Smooth muscle cell (in vitro differentiated cells): ENCODE measurements at regions not wholly inside any gene's neighbourhood (a gene's known extent, or its start where the extent isn't known, plus 50 kb on each side); places are given as distances from the start of the nearest gene placed in this dataset.

Experiments used
- DNase-seq: peaks from one replicate; lab custom pipeline; 2025; ENCODE audit not compliant: unreplicated experiment; lab: John Stamatoyannopoulos, UW
- H2AFZ ChIP-seq: fragments of 200-600 bp; sonication (generic); 2 replicates; pipeline ENCODE4 v1.6.0; 2016; ENCODE audit warnings: antibody characterized with exemption, low read depth, mild to moderate bottlenecking
- H3F3A ChIP-seq: fragments of 200-600 bp; sonication (generic); 2 replicates; pipeline ENCODE4 v1.6.0; 2017; ENCODE audit warnings: antibody characterized with exemption, low read depth
- H3K27ac ChIP-seq: fragments of 200-600 bp; sonication (generic); 2 replicates; pipeline ENCODE4 v1.5.1; 2016; ENCODE audit warnings: low read depth, mild to moderate bottlenecking
- H3K27me3 ChIP-seq: fragments of 200-600 bp; sonication (generic); 2 replicates; pipeline ENCODE4 v1.6.1; 2016; ENCODE audit warnings: low read depth, mild to moderate bottlenecking
- H3K36me3 ChIP-seq: fragments of 200-600 bp; sonication (generic); 2 replicates; pipeline ENCODE4 v1.5.1; 2016; ENCODE audit warnings: low read depth
- H3K4me1 ChIP-seq: fragments of 200-600 bp; sonication (generic); 2 replicates; pipeline ENCODE4 v1.5.1; 2016; ENCODE audit warnings: low read depth
- H3K4me2 ChIP-seq: fragments of 200-600 bp; sonication (generic); 2 replicates; pipeline ENCODE4 v1.6.0; 2016; ENCODE audit warnings: mild to moderate bottlenecking
- H3K4me3 ChIP-seq: fragments of 200-600 bp; sonication (generic); 2 replicates; pipeline ENCODE4 v1.5.1; 2016; ENCODE audit warnings: mild to moderate bottlenecking
- H3K79me2 ChIP-seq: fragments of 200-600 bp; sonication (generic); 2 replicates; pipeline ENCODE4 v1.6.0; 2016; ENCODE audit warnings: low read depth, mild to moderate bottlenecking
- H3K9ac ChIP-seq: fragments of 200-600 bp; sonication (generic); 2 replicates; pipeline ENCODE4 v1.6.0; 2016; ENCODE audit warnings: low read depth
- H3K9me3 ChIP-seq: fragments of 200-600 bp; sonication (generic); replicated peaks from 2 replicates; pipeline ENCODE4 v1.5.1; 2016; ENCODE audit warnings: low read depth
- H4K20me1 ChIP-seq: fragments of 200-600 bp; sonication (generic); 2 replicates; pipeline ENCODE4 v1.6.0; 2016; ENCODE audit warnings: low read depth
- WGBS: methylation state at CpG from one replicate; pipeline ENCODE4 v1.1.7; 2016; ENCODE audit warnings: low lambda C conversion rate; 5-methylcytosine and 5-hydroxymethylcytosine counted together
- TF ChIP-seq, protein P1 (sequence below): fragments of 200-600 bp; sonication (generic); IDR thresholded peaks from 2 replicates; pipeline ENCODE4 v1.5.1; 2017; ENCODE audit warnings: borderline replicate concordance, mild to moderate bottlenecking, antibody characterized with exemption; ENCODE audit not compliant: insufficient read depth, poor library complexity, severe bottlenecking

DNA sequence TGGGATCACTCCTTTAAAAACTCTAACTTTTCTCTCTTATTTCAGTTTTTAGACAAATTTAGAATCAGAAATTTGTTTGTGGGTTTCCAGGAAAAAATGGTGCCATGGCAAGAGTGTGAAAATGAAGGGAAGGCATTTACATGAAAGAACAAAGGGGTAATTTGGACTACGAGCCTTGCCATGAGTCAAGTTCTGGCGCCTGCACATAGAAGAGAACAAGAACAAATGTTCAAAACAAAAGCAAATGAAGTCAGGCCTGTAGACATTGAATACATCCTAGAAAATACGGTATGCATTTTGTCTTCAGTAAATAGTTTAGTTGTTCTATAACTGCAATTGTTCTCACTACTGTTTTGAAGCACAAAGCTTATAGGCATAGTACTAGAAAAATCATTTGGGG, 1390.5 kb downstream of the EFNB2 start:
- Histone ChIP-seq H3K4me2 (no peak overlapping the region), H2AFZ (no peak overlapping the region), H3K9ac (no peak overlapping the region), H3K27ac (no peak overlapping the region), H3K4me1 (no peaks in the 10 kb centered on the region), H3K36me3 (no peaks in the 10 kb centered on the region), H3K4me3 (no peak overlapping the region), H3F3A (no peaks in the 10 kb centered on the region), H4K20me1 (no peaks in the 10 kb centered on the region), H3K27me3 (no peaks in the 10 kb centered on the region), H3K9me3 (no peaks in the 10 kb centered on the region), H3K79me2 (no peaks in the 10 kb centered on the region)
- no peak for DNase-seq
- 99% methylated on average over 3 of the region's 3 CpGs for WGBS
- TF ChIP-seq, protein P1, sequence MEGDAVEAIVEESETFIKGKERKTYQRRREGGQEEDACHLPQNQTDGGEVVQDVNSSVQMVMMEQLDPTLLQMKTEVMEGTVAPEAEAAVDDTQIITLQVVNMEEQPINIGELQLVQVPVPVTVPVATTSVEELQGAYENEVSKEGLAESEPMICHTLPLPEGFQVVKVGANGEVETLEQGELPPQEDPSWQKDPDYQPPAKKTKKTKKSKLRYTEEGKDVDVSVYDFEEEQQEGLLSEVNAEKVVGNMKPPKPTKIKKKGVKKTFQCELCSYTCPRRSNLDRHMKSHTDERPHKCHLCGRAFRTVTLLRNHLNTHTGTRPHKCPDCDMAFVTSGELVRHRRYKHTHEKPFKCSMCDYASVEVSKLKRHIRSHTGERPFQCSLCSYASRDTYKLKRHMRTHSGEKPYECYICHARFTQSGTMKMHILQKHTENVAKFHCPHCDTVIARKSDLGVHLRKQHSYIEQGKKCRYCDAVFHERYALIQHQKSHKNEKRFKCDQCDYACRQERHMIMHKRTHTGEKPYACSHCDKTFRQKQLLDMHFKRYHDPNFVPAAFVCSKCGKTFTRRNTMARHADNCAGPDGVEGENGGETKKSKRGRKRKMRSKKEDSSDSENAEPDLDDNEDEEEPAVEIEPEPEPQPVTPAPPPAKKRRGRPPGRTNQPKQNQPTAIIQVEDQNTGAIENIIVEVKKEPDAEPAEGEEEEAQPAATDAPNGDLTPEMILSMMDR: no peak

DNA sequence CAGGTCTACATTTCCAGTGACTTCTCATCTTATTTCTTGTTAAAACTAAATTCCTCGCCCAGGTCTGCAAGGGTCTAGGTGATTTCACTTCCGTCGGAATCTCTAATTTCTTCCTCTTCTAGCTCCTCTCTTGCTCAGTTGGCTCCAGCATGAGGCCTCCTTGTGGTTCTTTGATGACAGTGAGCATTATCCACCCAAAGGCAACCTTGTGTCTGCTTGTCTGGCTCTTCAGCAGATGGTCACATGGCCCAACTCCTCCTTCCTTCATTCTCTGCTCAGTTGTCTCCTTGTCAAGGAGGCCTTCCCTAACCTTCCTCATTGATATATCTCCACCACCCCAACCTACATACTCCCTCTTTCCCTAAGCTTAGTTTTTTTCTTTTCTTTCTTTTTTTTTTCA, 1391.4 kb downstream of the EFNB2 start:
- TF ChIP-seq, protein P1: no peak
- no peak for DNase-seq
- Histone ChIP-seq H3F3A (no peaks in the 10 kb centered on the region), H3K9me3 (no peaks in the 10 kb centered on the region), H3K27me3 (no peaks in the 10 kb centered on the region), H3K9ac (no peak overlapping the region), H2AFZ (no peak overlapping the region), H3K36me3 (no peaks in the 10 kb centered on the region), H3K4me1 (no peaks in the 10 kb centered on the region), H3K79me2 (no peaks in the 10 kb centered on the region), H3K27ac (no peak overlapping the region), H4K20me1 (no peaks in the 10 kb centered on the region), H3K4me3 (no peak overlapping the region), H3K4me2 (no peak overlapping the region)
- 98% methylated on average over 3 of the region's 3 CpGs for whole genome bisulfite sequencing

DNA sequence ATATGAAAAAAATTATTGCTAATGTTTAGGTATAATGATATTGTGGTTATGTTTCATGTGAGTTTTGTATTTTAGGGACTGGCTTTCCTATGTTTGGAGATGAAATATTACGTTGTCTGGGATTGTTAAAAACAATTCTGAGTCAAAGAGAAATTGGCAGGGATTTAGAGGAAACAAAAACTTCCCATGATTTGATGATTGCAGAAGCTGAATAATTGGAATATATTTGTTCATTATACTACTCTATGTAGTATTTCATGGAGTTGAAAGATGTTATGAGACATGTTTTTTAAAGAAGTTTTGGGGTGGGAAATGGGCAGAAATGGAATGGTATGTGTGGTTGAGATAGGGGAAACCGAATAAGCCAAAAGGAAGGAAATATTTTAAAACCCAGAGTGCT, 1392.9 kb downstream of the EFNB2 start:
- H3F3A ChIP-seq: no peaks in the 10 kb centered on the region
- H2AFZ ChIP-seq: no peak overlapping the region
- no peaks in the 10 kb centered on the region for H4K20me1 ChIP-seq
- H3K79me2 ChIP-seq: no peaks in the 10 kb centered on the region
- no peak overlapping the region for H3K9ac ChIP-seq
- no peaks in the 10 kb centered on the region for H3K27me3 ChIP-seq
- DNase-seq: no peak
- H3K36me3 ChIP-seq: no peaks in the 10 kb centered on the region
- H3K4me3 ChIP-seq: no peak overlapping the region
- H3K27ac ChIP-seq: no peak overlapping the region
- no peaks in the 10 kb centered on the region for H3K9me3 ChIP-seq
- H3K4me1 ChIP-seq: no peaks in the 10 kb centered on the region
- WGBS: 89% methylated on average over 2 of the region's 2 CpGs
- TF ChIP-seq, protein P1: no peak
- no peak overlapping the region for H3K4me2 ChIP-seq

DNA sequence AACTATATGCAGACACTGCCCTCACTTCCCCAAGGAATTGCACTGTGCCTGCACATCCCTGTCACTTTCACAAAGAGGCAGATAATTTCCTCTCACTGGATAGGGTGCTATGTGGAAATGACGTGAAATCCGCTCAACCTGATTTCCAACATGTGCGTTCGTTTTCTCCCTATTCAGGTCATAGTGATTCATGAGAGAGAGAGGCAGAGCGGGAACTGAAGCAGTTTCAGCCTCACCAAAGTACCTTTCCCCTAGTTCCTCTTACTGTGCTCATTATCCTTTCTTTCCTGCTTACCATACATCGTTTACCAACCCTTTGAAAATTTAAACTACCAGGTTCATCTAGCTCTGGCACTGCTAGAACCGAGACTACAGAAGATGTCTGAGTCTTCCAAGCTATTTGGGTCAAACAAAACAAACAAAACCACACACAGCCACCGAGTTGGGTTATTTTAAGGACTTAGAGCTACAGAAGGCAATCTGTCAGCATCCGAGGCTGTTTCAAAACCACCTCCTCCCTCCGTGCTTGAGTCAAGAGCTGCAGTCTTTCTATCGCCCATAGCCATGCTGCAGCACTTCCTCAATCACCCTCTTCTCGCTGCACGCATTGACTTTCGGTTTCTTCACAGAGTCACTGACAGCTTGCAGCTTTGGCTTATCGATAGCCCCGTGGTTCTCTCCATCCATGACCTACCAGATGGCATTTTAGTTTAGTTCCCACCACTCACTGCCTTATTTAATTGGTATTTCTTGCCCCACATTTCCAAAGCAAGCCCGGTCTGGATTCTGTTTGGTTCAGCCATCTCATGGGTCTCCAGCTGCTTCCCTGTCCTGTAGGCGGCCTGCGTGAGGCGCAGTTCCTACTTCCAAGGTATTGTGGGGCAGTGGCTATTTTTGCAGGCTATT, 1395.8 kb downstream of the EFNB2 start:
- Histone ChIP-seq H3K4me2 (no peak overlapping the region), H3K9me3 (no peaks in the 10 kb centered on the region), H3K27me3 (no peaks in the 10 kb centered on the region), H3K4me1 (no peaks in the 10 kb centered on the region), H3F3A (no peaks in the 10 kb centered on the region), H3K79me2 (no peaks in the 10 kb centered on the region), H4K20me1 (no peaks in the 10 kb centered on the region), H3K36me3 (no peaks in the 10 kb centered on the region), H3K9ac (no peak overlapping the region), H2AFZ (no peak overlapping the region), H3K4me3 (no peak overlapping the region), H3K27ac (no peak overlapping the region)
- 90% methylated on average over 20 of the region's 20 CpGs for WGBS
- TF ChIP-seq, protein P1: no peak
- no peak for DNase-seq
